Ovary (tissue), 7 donors: ENCODE measurements at regions not wholly inside any gene's neighbourhood (a gene's known extent, or its start where the extent isn't known, plus 50 kb on each side); places are given as distances from the start of the nearest gene placed in this dataset.
A peak's percentile ranks its signal among the peaks of the same experiment; 100 is the strongest.

Source experiments
- DNase-seq, 5 donors: peaks; one replicate each; pipeline ENCODE4 v3.0.0-alpha.2; 2019 to 2020
- H3K27ac ChIP-seq, 2 donors: fragments of 200-600 bp; one replicate each; pipeline versions ENCODE4 v1.5.1 to v1.8.0; 2019 to 2022
- H3K27me3 ChIP-seq: fragments of 200-600 bp; one replicate; pipeline ENCODE4 v1.8.0; 2022
- H3K36me3 ChIP-seq: fragments of 200-600 bp; sonication (generic); one replicate; pipeline ENCODE4 v1.5.1; 2019
- H3K4me1 ChIP-seq: one replicate; pipeline ENCODE4 v1.8.1; 2013; ENCODE audit warnings: mild to moderate bottlenecking, moderate library complexity; ENCODE audit not compliant: insufficient read depth
- H3K4me3 ChIP-seq: fragments of 200-600 bp; sonication (generic); one replicate; pipeline ENCODE4 v1.5.1; 2017
- H3K9me3 ChIP-seq, 2 donors: fragments of 200-600 bp in 1 of 2; sonication (generic) in 1 of 2; one replicate each; pipeline versions ENCODE4 v1.5.1 to v1.8.1; 2013 to 2019; ENCODE audit warnings: mild to moderate bottlenecking in 1 of 2, moderate library complexity in 1 of 2
- EP300 ChIP-seq: sonication (generic); formaldehyde crosslinking; IDR thresholded peaks from one replicate; pipeline ENCODE4 v1.6.1; 2017; ENCODE audit warnings: antibody characterized with exemption
- POLR2A ChIP-seq: fragments of 450-650 bp; IDR thresholded peaks from one replicate; pipeline ENCODE4 v1.6.1; 2017; ENCODE audit warnings: antibody characterized with exemption, mild to moderate bottlenecking, moderate library complexity
- WGBS, 3 donors: extraction: QIAGEN DNeasy Blood & Tissue Kit in 1 of 3; methylation state at CpG; one replicate each; pipeline versions ENCODE4 v1.1.5 to v1.1.7; 2013 to 2017; 5-methylcytosine and 5-hydroxymethylcytosine counted together
- intact Hi-C, 4 donors: fragments of 100-400 bp; cut with DNase I; formaldehyde crosslinking; loops; one replicate each; pipeline versions ENCODE4 v1.11.0 to v1.15.1; 2022 to 2023
- TF ChIP-seq, protein P1 (sequence below), 3 donors: fragments of 450-650 bp in 2 of 3; fragments of 200-600 bp in 1 of 3; IDR thresholded peaks; one replicate each; pipeline versions ENCODE4 v1.5.1 to v1.8.0; 2016 to 2022; ENCODE audit warnings: antibody characterized with exemption in 3 of 3, mild to moderate bottlenecking in 1 of 3
- donor health status: DM: no; HTN: no; CAD: no; lungs with moderate emphysema.
- donor health status: DM: no; HTN: no; CAD: no.
- donor health status: Bipolar disorder and iron deficiency.
- donor health status: DM: no; HTN: no; CAD: no.
- donor health status: DM: yes; HTN: yes; CAD: no.

DNA sequence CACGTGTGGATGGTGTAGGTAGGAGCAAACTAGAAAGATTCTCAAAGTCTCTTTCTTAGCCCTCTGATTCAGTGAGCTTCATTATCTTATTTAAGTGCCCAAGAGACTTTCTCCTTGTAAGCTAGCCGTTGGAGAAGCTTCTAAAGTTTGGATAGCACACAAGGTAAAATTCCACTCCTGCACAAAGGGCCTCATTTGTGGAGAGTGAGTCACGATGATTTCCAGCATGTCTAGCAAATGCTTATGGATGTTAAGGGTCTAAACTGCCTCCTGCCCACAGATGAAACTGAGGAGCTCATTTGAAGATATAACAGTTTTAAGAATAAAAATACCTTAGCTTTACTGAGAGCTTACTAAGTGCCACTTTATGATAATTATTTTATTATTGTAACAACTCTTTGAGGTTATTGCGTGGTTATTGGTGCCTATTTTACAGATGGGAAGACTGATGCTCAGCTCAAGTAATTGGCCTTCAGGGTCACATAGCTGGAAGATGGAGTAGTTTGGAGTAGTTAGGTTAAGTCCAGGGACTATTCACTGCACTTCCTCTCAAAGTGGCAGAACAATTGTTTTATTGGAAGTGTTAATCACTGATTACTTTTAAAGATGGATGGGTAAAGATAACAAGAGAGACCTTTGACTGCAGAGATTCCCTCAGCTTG lies 78.7 kb upstream of the HIF1A start:
- no peak overlapping the region for H3K4me3 ChIP-seq
- intact Hi-C loops, result no loop called here
- no peaks in the 10 kb centered on the region for H3K36me3 ChIP-seq
- no peaks in the 10 kb centered on the region for H3K9me3 ChIP-seq
- no peak for DNase-seq
- TF ChIP-seq EP300, result no peak
- TF ChIP-seq, protein P1, sequence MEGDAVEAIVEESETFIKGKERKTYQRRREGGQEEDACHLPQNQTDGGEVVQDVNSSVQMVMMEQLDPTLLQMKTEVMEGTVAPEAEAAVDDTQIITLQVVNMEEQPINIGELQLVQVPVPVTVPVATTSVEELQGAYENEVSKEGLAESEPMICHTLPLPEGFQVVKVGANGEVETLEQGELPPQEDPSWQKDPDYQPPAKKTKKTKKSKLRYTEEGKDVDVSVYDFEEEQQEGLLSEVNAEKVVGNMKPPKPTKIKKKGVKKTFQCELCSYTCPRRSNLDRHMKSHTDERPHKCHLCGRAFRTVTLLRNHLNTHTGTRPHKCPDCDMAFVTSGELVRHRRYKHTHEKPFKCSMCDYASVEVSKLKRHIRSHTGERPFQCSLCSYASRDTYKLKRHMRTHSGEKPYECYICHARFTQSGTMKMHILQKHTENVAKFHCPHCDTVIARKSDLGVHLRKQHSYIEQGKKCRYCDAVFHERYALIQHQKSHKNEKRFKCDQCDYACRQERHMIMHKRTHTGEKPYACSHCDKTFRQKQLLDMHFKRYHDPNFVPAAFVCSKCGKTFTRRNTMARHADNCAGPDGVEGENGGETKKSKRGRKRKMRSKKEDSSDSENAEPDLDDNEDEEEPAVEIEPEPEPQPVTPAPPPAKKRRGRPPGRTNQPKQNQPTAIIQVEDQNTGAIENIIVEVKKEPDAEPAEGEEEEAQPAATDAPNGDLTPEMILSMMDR (IDR thresholded peaks at IDR 0.05), result no peak
- TF ChIP-seq POLR2A, result no peak
- WGBS, 3 donors, result 40 to 49% (median 45%) methylated on average over 4 of the region's 4 CpGs
- H3K4me1 ChIP-seq, result peaks cover 5% of the 10 kb centered on the region
- no peak overlapping the region for H3K27ac ChIP-seq
- no peaks in the 10 kb centered on the region for H3K27me3 ChIP-seq

DNA sequence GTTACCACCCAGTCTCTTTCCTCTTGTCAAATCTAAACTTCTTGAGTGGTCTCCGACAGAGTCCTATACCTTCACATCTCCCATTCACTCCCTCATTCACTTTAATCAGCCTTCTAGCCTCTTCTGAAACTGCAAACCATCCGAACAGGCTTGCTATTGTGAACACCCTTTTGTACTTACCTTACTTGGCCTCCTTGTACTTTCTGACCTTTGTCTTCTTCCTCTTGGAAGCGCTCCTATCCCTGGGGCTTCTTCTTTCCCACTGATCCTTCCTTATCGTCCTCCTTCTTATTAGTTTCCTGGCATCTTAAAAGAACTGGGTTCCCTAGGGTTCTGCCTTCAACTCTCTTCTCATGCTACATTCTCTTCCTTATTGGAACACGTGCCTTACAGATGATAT lies 76.9 kb upstream of the HIF1A start:
- WGBS, 3 donors, result 89 to 93% (median 90%) methylated on average over 5 of the region's 5 CpGs

GRCh38 chr14:61619494-61619893 lies 75.8 kb upstream of the HIF1A start:
- DNase-seq, result no peak
- no peak overlapping the region for H3K4me3 ChIP-seq
- 80 to 94% (median 82%) methylated on average over 4 of the region's 4 CpGs for WGBS, 3 donors
- peaks cover 5% of the 10 kb centered on the region for H3K4me1 ChIP-seq
- TF ChIP-seq EP300 (no peak), POLR2A (no peak)
- TF ChIP-seq, protein P1 (IDR thresholded peaks at IDR 0.05), result no peak
- no peaks in the 10 kb centered on the region for H3K27me3 ChIP-seq
- H3K36me3 ChIP-seq, result no peaks in the 10 kb centered on the region
- H3K9me3 ChIP-seq, result no peaks in the 10 kb centered on the region
- H3K27ac ChIP-seq, result no peak overlapping the region
- intact Hi-C loops, result no loop called here

More for the DNA sequence above, 76.9 kb upstream of the HIF1A start:
- Histone ChIP-seq H3K4me3 (no peak overlapping the region), H3K27ac (no peak overlapping the region), H3K4me1 (peaks cover 5% of the 10 kb centered on the region), H3K36me3 (no peaks in the 10 kb centered on the region), H3K27me3 (no peaks in the 10 kb centered on the region), H3K9me3 (no peaks in the 10 kb centered on the region)
- intact Hi-C loops, result no loop called here
- DNase-seq, result no peak
- TF ChIP-seq, protein P1 (IDR thresholded peaks at IDR 0.05), result no peak
- no peak for TF ChIP-seq EP300
- no peak for TF ChIP-seq POLR2A

DNA sequence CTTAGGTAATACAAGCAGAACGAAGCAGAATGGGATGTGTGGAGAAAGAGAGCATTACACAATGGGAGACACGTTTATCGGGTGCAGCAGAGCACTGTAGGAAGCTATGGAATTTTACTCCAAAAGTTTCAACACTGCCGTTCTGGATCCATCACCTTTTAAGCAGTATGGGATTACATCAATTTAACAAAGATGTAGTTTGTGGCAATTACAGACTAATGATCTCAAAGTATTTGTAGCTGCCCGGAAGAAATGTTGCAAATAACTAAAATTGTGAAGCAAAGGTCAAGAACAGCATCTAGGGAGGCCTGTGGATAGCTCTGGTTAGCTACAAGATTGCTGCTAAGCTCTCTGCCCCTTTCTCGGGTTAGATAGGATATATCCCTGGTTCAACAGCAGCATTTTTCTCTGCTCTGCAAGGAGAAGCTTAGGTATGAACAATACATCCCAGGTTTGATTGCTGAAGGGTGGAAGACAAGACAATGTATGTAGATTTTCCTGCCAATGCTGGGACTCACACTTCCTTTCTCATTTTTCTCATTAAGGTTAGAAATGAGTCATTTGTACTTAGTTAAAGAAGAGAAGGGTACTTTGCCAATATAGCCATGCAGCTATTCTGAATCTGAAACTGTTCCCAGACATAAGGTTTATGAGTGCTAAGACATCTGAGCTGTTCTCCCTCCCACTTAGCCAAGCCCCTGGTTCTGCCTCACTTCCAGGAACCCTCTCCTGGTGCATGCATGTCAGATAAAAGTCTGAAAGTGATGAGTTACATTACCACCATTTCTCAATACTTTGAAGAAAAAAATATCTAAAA lies 75.0 kb upstream of the HIF1A start:
- Histone ChIP-seq H3K27ac (no peak overlapping the region), H3K36me3 (no peaks in the 10 kb centered on the region), H3K4me3 (no peak overlapping the region), H3K27me3 (no peaks in the 10 kb centered on the region), H3K4me1 (peaks cover 5% of the 10 kb centered on the region), H3K9me3 (no peaks in the 10 kb centered on the region)
- WGBS, 3 donors, result 21 to 35% (median 26%) methylated on average over 6 of the region's 6 CpGs
- peak in 1 of 5 donors; percentile 53 for DNase-seq
- intact Hi-C loops, result no loop called here
- no peak for TF ChIP-seq POLR2A
- TF ChIP-seq, protein P1 (IDR thresholded peaks at IDR 0.05), result no peak
